ENCODE measurements at regions not wholly inside any gene's neighbourhood (a gene's known extent, or its start where the extent isn't known, plus 50 kb on each side); places are given as distances from the start of the nearest gene placed in this dataset.

GRCh38 chrX:120697053-120697452 is 67.2 kb upstream of the C1GALT1C1 start:
- TF ChIP-seq JUND (IDR thresholded peaks at IDR 0.05): no peak
- TF ChIP-seq CTCF (IDR thresholded peaks at IDR 0.05): no peak
- no peak for TF ChIP-seq GATA2 (CRISPR knock-in tag; IDR thresholded peaks at IDR 0.05)
- TF ChIP-seq PBX3 (IDR thresholded peaks at IDR 0.05): no peak
- TF ChIP-seq TEAD4 (IDR thresholded peaks at IDR 0.05; ENCODE audit: borderline replicate concordance, insufficient read depth): no peak
- TF ChIP-seq TAF1 (IDR thresholded peaks at IDR 0.05; ENCODE audit: borderline replicate concordance, low read depth, low read length): no peak
- TF ChIP-seq POLR2AphosphoS5 (IDR thresholded peaks at IDR 0.05; ENCODE audit: low read depth, low read length): no peak
- TF ChIP-seq USF2 (IDR thresholded peaks at IDR 0.05; ENCODE audit: borderline replicate concordance, low read depth, low read length): no peak
- no peak for TF ChIP-seq RCOR1 (IDR thresholded peaks at IDR 0.05; ENCODE audit: low read length)
- no peak for TF ChIP-seq SIN3A (IDR thresholded peaks at IDR 0.05; ENCODE audit: borderline replicate concordance, low read depth, low read length)
- TF ChIP-seq EZH2phosphoT487 (IDR thresholded peaks at IDR 0.05; ENCODE audit: borderline replicate concordance, low read depth): no peak
- TF ChIP-seq TCF12 (IDR thresholded peaks at IDR 0.05): no peak
- TF ChIP-seq REST (IDR thresholded peaks at IDR 0.05; ENCODE audit: low read depth, low read length): no peak
- no peak for TF ChIP-seq SMC3 (IDR thresholded peaks at IDR 0.05; ENCODE audit: low read depth, low read length)
